ENCODE measurements at regions not wholly inside any gene's neighbourhood (a gene's known extent, or its start where the extent isn't known, plus 50 kb on each side); places are given as distances from the start of the nearest gene placed in this dataset.

DNA sequence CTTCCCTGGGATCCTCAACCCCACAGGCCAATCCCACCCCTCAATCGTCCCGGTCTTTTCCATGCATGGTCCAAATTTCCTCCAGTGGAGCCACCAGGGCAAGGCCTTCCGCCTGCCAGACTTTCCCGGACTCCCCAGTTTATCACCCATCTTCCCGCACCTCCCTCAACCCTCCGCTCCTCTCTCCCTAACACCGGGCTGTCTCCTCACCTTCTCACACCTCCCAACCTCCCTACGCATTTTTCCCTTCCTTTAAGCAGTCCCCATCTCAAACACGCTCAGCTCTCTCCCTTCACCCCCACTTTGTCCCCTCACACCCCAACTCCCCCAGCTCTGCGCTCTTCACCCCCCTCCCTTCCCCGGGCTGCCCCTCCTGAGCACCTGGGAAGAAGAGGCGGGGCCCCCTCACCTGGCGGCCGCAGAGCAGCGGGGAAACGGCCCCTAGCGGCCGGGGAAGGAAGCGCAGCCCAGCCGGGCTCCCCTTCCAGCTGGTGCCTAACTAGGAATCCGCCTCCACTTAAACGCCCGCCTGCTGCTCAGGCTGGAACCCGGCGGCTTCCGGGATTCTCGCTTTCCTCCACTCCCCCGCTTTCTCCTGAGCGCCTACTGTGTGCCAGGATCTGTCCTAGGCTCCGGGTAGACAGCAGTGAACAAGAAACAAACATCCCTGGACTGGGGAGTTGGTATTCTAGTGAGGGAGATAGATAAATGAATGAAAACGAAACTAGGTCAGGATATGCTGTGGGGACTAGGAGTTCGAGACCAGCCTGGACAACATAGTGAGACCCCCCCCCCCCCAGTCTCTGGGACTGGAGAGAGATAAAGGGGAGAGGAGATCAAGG is 126.7 kb downstream of the CRLF3 start (continued):
- TF ChIP-seq MNT (conservative IDR thresholded peaks at IDR 0.05): peak in 1 of 2 experiments; percentile 36; a peak in 1 of 4 replicates
- TF ChIP-seq SMAD4 (CRISPR knock-in tag; conservative IDR thresholded peaks at IDR 0.05): peak; percentile 28; the same call in 1 of the 2 replicates
- peak; percentile 65 for TF ChIP-seq ETV1 (tag; conservative IDR thresholded peaks at IDR 0.05; ENCODE audit: low read depth)
- TF ChIP-seq KDM1A (IDR thresholded peaks at IDR 0.05): peak; percentile 7 to 68; a peak in 3 of 4 replicates
- peak; percentile 19 to 52; a peak in 2 of 4 replicates for TF ChIP-seq RAD21 (CRISPR knock-in tag; conservative IDR thresholded peaks at IDR 0.05 in 1 of 2, IDR thresholded peaks at IDR 0.05 in 1 of 2)
- TF ChIP-seq CBX3 (IDR thresholded peaks at IDR 0.05; ENCODE audit: borderline replicate concordance in 1 of 2, low read length in 2 of 2): 0 out of 3 replicates have a peak, but pooled peaks of 1 of the 2 experiments have one; percentile 29
- TF ChIP-seq, protein P1, sequence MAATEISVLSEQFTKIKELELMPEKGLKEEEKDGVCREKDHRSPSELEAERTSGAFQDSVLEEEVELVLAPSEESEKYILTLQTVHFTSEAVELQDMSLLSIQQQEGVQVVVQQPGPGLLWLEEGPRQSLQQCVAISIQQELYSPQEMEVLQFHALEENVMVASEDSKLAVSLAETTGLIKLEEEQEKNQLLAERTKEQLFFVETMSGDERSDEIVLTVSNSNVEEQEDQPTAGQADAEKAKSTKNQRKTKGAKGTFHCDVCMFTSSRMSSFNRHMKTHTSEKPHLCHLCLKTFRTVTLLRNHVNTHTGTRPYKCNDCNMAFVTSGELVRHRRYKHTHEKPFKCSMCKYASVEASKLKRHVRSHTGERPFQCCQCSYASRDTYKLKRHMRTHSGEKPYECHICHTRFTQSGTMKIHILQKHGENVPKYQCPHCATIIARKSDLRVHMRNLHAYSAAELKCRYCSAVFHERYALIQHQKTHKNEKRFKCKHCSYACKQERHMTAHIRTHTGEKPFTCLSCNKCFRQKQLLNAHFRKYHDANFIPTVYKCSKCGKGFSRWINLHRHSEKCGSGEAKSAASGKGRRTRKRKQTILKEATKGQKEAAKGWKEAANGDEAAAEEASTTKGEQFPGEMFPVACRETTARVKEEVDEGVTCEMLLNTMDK (IDR thresholded peaks at IDR 0.05; ENCODE audit: borderline replicate concordance, insufficient read depth, low read depth, low read length, poor library complexity, severe bottlenecking): peak; percentile 26
- TF ChIP-seq RB1 (IDR thresholded peaks at IDR 0.05; ENCODE audit: low read depth): 0 out of 2 replicates have a peak, but pooled peaks have one; percentile 27
- peak; percentile 23 to 76; a peak in 2 of 4 replicates for TF ChIP-seq MAZ (CRISPR knock-in tag; conservative IDR thresholded peaks at IDR 0.05 in 1 of 2, IDR thresholded peaks at IDR 0.05 in 1 of 2)
- 0 out of 2 replicates have a peak, but pooled peaks have one; percentile 49 for TF ChIP-seq ZKSCAN8 (CRISPR knock-in tag; IDR thresholded peaks at IDR 0.05)
- TF ChIP-seq DACH1 (IDR thresholded peaks at IDR 0.05; ENCODE audit: partially characterized antibody): peak; percentile 64
- 0 out of 2 replicates have a peak, but pooled peaks have one; percentile 18 for TF ChIP-seq CXXC5 (CRISPR knock-in tag; IDR thresholded peaks at IDR 0.05)
- TF ChIP-seq NFIC (IDR thresholded peaks at IDR 0.05): 0 out of 2 replicates have a peak, but pooled peaks have one; percentile 1
- peak; percentile 70 for TF ChIP-seq EGR1 (conservative IDR thresholded peaks at IDR 0.05)
- peak; percentile 53 for TF ChIP-seq CHD4 (IDR thresholded peaks at IDR 0.05; ENCODE audit: insufficient read depth, insufficient replicate concordance, low read depth, low read length, poor library complexity, severe bottlenecking)
- peak; percentile 56; the same call in 1 of the 2 replicates for TF ChIP-seq CBX1 (IDR thresholded peaks at IDR 0.05; ENCODE audit: low read depth)
- peak; percentile 62; the same call in 1 of the 2 replicates for TF ChIP-seq CTBP1 (IDR thresholded peaks at IDR 0.05; ENCODE audit: borderline replicate concordance)
- TF ChIP-seq BCOR (IDR thresholded peaks at IDR 0.05): peak; percentile 63
- 0 out of 2 replicates have a peak, but pooled peaks have one; percentile 29 for TF ChIP-seq MTA1 (IDR thresholded peaks at IDR 0.05; ENCODE audit: borderline replicate concordance)
- peak; percentile 80 for TF ChIP-seq VEZF1 (CRISPR knock-in tag; IDR thresholded peaks at IDR 0.05)
- TF ChIP-seq RCOR1 (IDR thresholded peaks at IDR 0.05; ENCODE audit: borderline replicate concordance in 1 of 2, low read depth in 2 of 2, low read length in 2 of 2): peak in 1 of 2 experiments; percentile 64; a peak in 2 of 4 replicates
